ENCODE measurements at regions not wholly inside any gene's neighbourhood (a gene's known extent, or its start where the extent isn't known, plus 50 kb on each side); places are given as distances from the start of the nearest gene placed in this dataset.
"Not testable (repeated sequence)": the region's sequence is repeated elsewhere in the genome, so short reads cannot be mapped to it uniquely, and the experiment has no call there.

GRCh38 chr5:118327389-118327788, 661.0 kb downstream of the DTWD2 start:
- no peak for DNase-seq
- Histone ChIP-seq H3K36me3 (no peaks in the 10 kb centered on the region), H3K9me3 (no peaks in the 10 kb centered on the region), H3K4me3 (no peak overlapping the region), H3K4me1 (no peaks in the 10 kb centered on the region), H3K27ac (no peak overlapping the region), H3K27me3 (no peaks in the 10 kb centered on the region)
- TF ChIP-seq POLR2A (IDR thresholded peaks at IDR 0.05) (no peak), CTCF (IDR thresholded peaks at IDR 0.05) (no peak)

- H3K36me3 ChIP-seq: no peaks in the 10 kb centered on the region
- TF ChIP-seq POLR2A (IDR thresholded peaks at IDR 0.05) (no peak), CTCF (IDR thresholded peaks at IDR 0.05) (no peak)
- no peak for DNase-seq
- H3K27ac ChIP-seq: no peak overlapping the region
- no peaks in the 10 kb centered on the region for H3K27me3 ChIP-seq
- H3K4me1 ChIP-seq: no peaks in the 10 kb centered on the region
- H3K4me3 ChIP-seq: no peak overlapping the region
- no peaks in the 10 kb centered on the region for H3K9me3 ChIP-seq
Observed at GRCh38 chr5:118326481-118327045, 661.8 kb downstream of the DTWD2 start.

DNA sequence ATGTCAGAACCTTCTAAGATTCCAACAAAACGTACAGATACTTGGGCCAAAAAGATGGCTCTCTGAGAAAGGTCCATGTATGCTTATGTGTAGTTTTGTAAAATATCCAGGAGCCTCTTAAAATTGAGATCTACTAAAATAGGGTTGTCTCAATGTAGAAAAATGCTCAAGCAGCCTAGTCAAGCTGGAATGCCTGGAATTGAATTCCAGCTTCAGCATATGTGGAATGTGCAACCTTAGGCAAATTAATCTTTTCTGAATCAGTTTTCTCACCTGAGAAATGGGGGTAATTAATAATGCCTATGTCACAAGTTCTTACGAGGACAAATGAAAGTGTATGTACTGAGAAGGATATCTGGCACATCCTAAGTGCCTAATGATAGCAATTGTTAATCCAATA, 662.4 kb downstream of the DTWD2 start:
- Histone ChIP-seq H3K27me3 (no peaks in the 10 kb centered on the region), H3K36me3 (no peaks in the 10 kb centered on the region), H3K4me3 (no peak overlapping the region), H3K9me3 (no peaks in the 10 kb centered on the region), H3K27ac (no peak overlapping the region), H3K4me1 (no peaks in the 10 kb centered on the region)
- no peak for DNase-seq
- no peak for TF ChIP-seq CTCF (IDR thresholded peaks at IDR 0.05)
- TF ChIP-seq POLR2A (IDR thresholded peaks at IDR 0.05): no peak

GRCh38 chr5:118323723-118324122, 664.6 kb downstream of the DTWD2 start:
- H3K4me3 ChIP-seq, H3K4me1 ChIP-seq, DNase-seq, H3K36me3 ChIP-seq, H3K9me3 ChIP-seq, H3K27ac ChIP-seq, H3K27me3 ChIP-seq: not testable (repeated sequence)

DNA sequence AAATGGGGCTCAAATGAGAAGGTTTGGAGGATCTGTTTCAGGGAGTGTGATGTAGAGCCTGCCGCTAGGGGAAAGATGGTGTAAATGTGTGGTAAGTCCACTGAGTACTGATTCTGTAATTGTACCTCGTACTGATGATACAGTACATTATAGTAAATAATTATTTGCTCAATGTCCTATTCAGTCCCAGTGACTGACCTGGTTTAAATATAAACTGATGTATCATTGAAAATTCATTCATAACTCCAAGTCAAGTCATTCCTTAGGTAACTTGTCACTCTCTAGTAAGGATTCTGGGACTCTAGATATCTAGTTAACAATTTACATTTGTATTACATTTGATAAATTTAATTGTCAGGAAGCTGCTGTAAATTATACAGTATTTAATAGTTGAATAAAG, 667.3 kb downstream of the DTWD2 start:
- Histone ChIP-seq H3K4me3 (no peak overlapping the region), H3K36me3 (no peaks in the 10 kb centered on the region), H3K4me1 (no peaks in the 10 kb centered on the region), H3K27me3 (no peaks in the 10 kb centered on the region), H3K27ac (no peak overlapping the region), H3K9me3 (no peaks in the 10 kb centered on the region)
- no peak for TF ChIP-seq POLR2A (IDR thresholded peaks at IDR 0.05)
- TF ChIP-seq CTCF (IDR thresholded peaks at IDR 0.05): no peak
- no peak for DNase-seq

- no peaks in the 10 kb centered on the region for H3K36me3 ChIP-seq
- H3K9me3 ChIP-seq: no peaks in the 10 kb centered on the region
- H3K4me3 ChIP-seq: no peak overlapping the region
- no peak for DNase-seq
- TF ChIP-seq POLR2A (IDR thresholded peaks at IDR 0.05) (no peak), CTCF (IDR thresholded peaks at IDR 0.05) (no peak)
- H3K27ac ChIP-seq: no peak overlapping the region
- no peaks in the 10 kb centered on the region for H3K27me3 ChIP-seq
- no peaks in the 10 kb centered on the region for H3K4me1 ChIP-seq
Observed at GRCh38 chr5:118320121-118320520, 668.2 kb downstream of the DTWD2 start.

Data from Peyer's patch (tissue), 4 donors.